Transverse colon (tissue), 4 donors: ENCODE measurements at regions not wholly inside any gene's neighbourhood (a gene's known extent, or its start where the extent isn't known, plus 50 kb on each side); places are given as distances from the start of the nearest gene placed in this dataset.

Experiments
- DNase-seq: peaks from one replicate; pipeline ENCODE4 v3.0.0-alpha.2; 2019
- H3K27ac ChIP-seq, 4 donors: fragments of 200-600 bp; sonication (generic); 2 replicates each; pipeline ENCODE4 v1.5.1; 2016 to 2018; ENCODE audit warnings: inconsistent platforms in 4 of 4
- H3K27me3 ChIP-seq: fragments of 200-600 bp; sonication (generic); 2 replicates; pipeline ENCODE4 v1.5.1; 2017; ENCODE audit warnings: inconsistent platforms
- H3K36me3 ChIP-seq, 4 donors: fragments of 200-600 bp; sonication (generic); 2 replicates each; pipeline ENCODE4 v1.5.1; 2017 to 2019; ENCODE audit warnings: inconsistent platforms in 4 of 4
- H3K4me1 ChIP-seq, 4 donors: fragments of 200-600 bp; sonication (generic); 2 replicates each; pipeline ENCODE4 v1.5.1; 2017 to 2020; ENCODE audit warnings: inconsistent platforms in 4 of 4
- H3K4me3 ChIP-seq, 4 donors: fragments of 200-600 bp; sonication (generic); 1 replicate in 1 of 4; 2 replicates in 3 of 4; pipeline versions ENCODE4 v1.5.1 to v1.6.1; 2017 to 2019; ENCODE audit warnings: inconsistent platforms in 4 of 4
- H3K9me3 ChIP-seq, 2 donors: fragments of 200-600 bp; sonication (generic); 2 replicates each; pipeline ENCODE4 v1.5.1; 2017 to 2019; ENCODE audit warnings: inconsistent platforms in 2 of 2
- EP300 ChIP-seq: sonication (generic); formaldehyde crosslinking; IDR thresholded peaks from one replicate; pipeline ENCODE4 v1.6.1; 2017; ENCODE audit warnings: antibody characterized with exemption, low read depth
- POLR2A ChIP-seq: fragments of 450-650 bp; IDR thresholded peaks from one replicate; pipeline ENCODE4 v1.6.1; 2016; ENCODE audit warnings: antibody characterized with exemption, mild to moderate bottlenecking, moderate library complexity
- POLR2AphosphoS5 ChIP-seq, 3 donors: sonication (generic); formaldehyde crosslinking; IDR thresholded peaks; one replicate each; pipeline ENCODE4 v1.6.1; 2016; ENCODE audit warnings: antibody characterized with exemption in 3 of 3
- WGBS, 2 donors: methylation state at CpG; one replicate each; pipeline ENCODE4 v1.1.5; 2018; ENCODE audit warnings: low coverage in 1 of 2; 5-methylcytosine and 5-hydroxymethylcytosine counted together
- in situ Hi-C, 4 donors: fragments of 200-750 bp; cut with MboI; loops; one replicate each; pipeline versions ENCODE4 v1.15.0 to v1.15.1; 2017; ENCODE audit warnings: low sequenced_read_pairs in 3 of 4, low pct_ligation_motif_present in 1 of 4, low pct_unique_long_range_greater_than_20kb in 1 of 4
- intact Hi-C: fragments of 100-400 bp; cut with DNase I; formaldehyde crosslinking; loops from one replicate; pipeline ENCODE4 v1.15.1; 2023; ENCODE audit warnings: low total_unique reads
- TF ChIP-seq, protein P1 (sequence below), 5 experiments: fragments of 200-600 bp in 3 of 5; fragments of 450-650 bp in 2 of 5; sonication (generic) in 3 of 5; IDR thresholded peaks; 1 replicate in 2 of 5; 2 replicates in 3 of 5; pipeline ENCODE4 v1.5.1; 2016 to 2017; ENCODE audit warnings: antibody characterized with exemption in 5 of 5, inconsistent platforms in 3 of 5, mild to moderate bottlenecking in 2 of 5, moderate library complexity in 1 of 5

DNA sequence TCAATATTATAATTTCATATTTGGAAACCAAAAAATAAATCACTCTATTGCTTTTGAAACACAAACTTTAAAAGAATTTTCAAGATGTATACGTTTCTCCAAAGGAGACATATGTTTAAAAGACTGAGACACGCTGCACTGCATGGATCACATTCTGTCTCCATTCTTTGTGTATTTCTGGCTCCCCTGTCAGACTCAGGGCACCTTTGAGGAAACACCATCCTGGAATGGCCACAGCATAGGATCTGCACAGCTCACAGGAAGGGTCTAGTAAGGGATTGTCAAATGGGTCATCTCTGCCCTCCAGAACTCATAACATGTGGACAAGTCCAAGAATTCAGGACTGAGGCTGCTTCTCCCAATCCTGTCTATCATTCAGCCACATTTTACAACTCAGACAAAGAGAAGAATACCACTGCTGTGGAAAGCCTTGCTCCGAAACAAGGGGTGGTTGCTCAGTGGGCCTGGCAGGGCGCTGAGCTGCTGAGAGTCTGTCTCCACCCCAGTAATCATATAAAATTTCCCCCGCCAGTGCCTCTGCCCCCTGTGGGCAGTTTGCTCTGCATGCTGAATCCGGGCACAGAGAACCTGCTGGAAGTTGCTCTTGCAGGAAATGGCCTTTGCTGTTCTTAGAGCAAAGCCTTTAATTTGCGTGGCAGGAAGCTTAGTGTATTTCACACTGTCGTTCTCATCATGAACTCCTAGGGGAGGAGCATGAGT is 85.3 kb upstream of the KLHL29 start:
- Histone ChIP-seq H3K27me3 (no peaks in the 10 kb centered on the region), H3K36me3 (no peaks in the 10 kb centered on the region), H3K9me3 (no peaks in the 10 kb centered on the region), H3K4me1 (no peaks in the 10 kb centered on the region), H3K4me3 (no peak overlapping the region), H3K27ac (no peak overlapping the region)
- in situ Hi-C loops (no loop called here), intact Hi-C loops (no loop called here)
- no peak for DNase-seq
- TF ChIP-seq, protein P1, sequence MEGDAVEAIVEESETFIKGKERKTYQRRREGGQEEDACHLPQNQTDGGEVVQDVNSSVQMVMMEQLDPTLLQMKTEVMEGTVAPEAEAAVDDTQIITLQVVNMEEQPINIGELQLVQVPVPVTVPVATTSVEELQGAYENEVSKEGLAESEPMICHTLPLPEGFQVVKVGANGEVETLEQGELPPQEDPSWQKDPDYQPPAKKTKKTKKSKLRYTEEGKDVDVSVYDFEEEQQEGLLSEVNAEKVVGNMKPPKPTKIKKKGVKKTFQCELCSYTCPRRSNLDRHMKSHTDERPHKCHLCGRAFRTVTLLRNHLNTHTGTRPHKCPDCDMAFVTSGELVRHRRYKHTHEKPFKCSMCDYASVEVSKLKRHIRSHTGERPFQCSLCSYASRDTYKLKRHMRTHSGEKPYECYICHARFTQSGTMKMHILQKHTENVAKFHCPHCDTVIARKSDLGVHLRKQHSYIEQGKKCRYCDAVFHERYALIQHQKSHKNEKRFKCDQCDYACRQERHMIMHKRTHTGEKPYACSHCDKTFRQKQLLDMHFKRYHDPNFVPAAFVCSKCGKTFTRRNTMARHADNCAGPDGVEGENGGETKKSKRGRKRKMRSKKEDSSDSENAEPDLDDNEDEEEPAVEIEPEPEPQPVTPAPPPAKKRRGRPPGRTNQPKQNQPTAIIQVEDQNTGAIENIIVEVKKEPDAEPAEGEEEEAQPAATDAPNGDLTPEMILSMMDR (IDR thresholded peaks at IDR 0.05) = no peak
- no peak for TF ChIP-seq POLR2A
- TF ChIP-seq POLR2AphosphoS5 (IDR thresholded peaks at IDR 0.05) = no peak
- TF ChIP-seq EP300 = no peak
- 72 to 81% methylated on average over 4 to 8 of the region's 8 CpGs for WGBS, 2 donors

DNA sequence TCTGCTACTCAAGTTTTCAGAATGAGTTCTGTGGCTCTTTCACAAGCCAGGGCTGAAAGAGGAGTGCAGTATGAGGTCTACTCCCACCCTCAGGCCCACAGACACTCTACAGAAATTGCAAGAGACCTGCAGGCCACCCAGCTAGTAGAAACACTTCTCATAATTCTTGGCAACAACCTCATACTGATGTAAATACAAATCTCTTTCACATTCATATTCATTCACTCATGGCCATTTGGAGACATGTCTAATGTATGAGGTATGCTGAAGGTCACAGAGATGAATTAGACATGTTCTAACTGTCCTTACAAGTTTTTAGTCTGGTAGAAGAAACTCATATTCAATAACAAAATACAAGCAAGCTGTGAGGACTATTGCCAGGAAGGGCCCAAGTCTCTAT is 83.8 kb upstream of the KLHL29 start:
- no peak overlapping the region for H3K4me3 ChIP-seq
- intact Hi-C loops = no loop called here
- no peaks in the 10 kb centered on the region for H3K9me3 ChIP-seq
- no peak for TF ChIP-seq EP300
- TF ChIP-seq, protein P1 (IDR thresholded peaks at IDR 0.05) = no peak
- TF ChIP-seq POLR2A = no peak
- no peak for TF ChIP-seq POLR2AphosphoS5 (IDR thresholded peaks at IDR 0.05)
- no peaks in the 10 kb centered on the region for H3K36me3 ChIP-seq
- no peak overlapping the region for H3K27ac ChIP-seq
- no peak for DNase-seq
- no peaks in the 10 kb centered on the region for H3K4me1 ChIP-seq
- in situ Hi-C loops = no loop called here
- H3K27me3 ChIP-seq = no peaks in the 10 kb centered on the region

DNA sequence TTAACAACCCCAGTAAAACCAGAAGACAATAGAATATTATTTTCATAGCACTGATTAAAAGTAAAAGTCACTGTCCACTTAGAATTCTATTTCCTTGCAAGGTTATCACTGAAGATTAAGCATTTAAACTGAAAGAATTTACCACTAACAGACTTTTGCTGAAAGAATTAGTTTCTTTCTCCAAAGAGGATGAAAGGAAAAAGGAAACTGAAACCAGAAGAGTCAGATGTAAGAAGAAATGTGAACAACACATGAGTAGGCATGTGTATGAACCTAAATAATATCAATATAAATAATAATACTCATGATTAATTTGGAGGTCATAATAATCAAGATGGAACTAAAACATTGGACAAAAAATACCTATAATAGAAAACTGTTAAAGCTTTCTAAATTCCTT is 82.4 kb upstream of the KLHL29 start:
- in situ Hi-C loops = no loop called here
- Histone ChIP-seq H3K9me3 (no peaks in the 10 kb centered on the region), H3K4me1 (no peaks in the 10 kb centered on the region), H3K27ac (no peak overlapping the region), H3K4me3 (no peak overlapping the region), H3K36me3 (no peaks in the 10 kb centered on the region), H3K27me3 (no peaks in the 10 kb centered on the region)
- TF ChIP-seq EP300 (no peak), POLR2A (no peak), POLR2AphosphoS5 (IDR thresholded peaks at IDR 0.05) (no peak)
- TF ChIP-seq, protein P1 (IDR thresholded peaks at IDR 0.05) = no peak
- DNase-seq = no peak
- intact Hi-C loops = no loop called here

DNA sequence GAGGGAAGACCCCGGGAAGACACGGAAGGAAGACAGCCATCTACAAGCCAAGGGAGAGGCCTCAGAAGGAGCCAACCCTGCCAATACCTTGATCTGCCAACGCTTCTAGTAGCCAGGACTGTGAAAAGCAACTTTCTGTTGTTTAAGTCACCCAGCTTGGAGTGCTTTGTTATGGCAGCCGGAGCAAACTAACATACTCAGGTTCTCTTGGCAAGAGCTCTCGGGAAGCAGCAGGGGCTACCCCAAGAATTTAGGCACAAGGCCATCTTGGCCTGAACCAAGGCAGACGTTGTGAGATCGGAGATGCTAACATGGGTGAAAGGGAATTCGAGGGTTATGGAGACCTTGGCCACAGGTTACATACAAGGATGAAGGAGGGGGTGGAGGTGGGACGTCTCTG is 78.6 kb upstream of the KLHL29 start:
- no peak overlapping the region for H3K27ac ChIP-seq
- no peaks in the 10 kb centered on the region for H3K4me1 ChIP-seq
- in situ Hi-C loops (no loop called here), intact Hi-C loops (no loop called here)
- no peak for DNase-seq
- H3K4me3 ChIP-seq = no peak overlapping the region
- WGBS, 2 donors = 80 to 83% methylated on average over 4 to 9 of the region's 9 CpGs
- H3K27me3 ChIP-seq = no peaks in the 10 kb centered on the region
- H3K36me3 ChIP-seq = no peaks in the 10 kb centered on the region
- TF ChIP-seq EP300 = no peak
- no peak for TF ChIP-seq POLR2AphosphoS5 (IDR thresholded peaks at IDR 0.05)
- TF ChIP-seq, protein P1 (IDR thresholded peaks at IDR 0.05) = no peak
- TF ChIP-seq POLR2A = no peak
- H3K9me3 ChIP-seq = no peaks in the 10 kb centered on the region
